ENCODE measurements at regions not wholly inside any gene's neighbourhood (a gene's known extent, or its start where the extent isn't known, plus 50 kb on each side); places are given as distances from the start of the nearest gene placed in this dataset.
"Not testable (repeated sequence)": the region's sequence is repeated elsewhere in the genome, so short reads cannot be mapped to it uniquely, and the experiment has no call there.

GRCh38 chr6:100202417-100203194 lies 208.6 kb upstream of the MCHR2 start:
- Histone ChIP-seq H3K4me3 (no peak overlapping the region), H3K36me3 (no peaks in the 10 kb centered on the region), H3K9me3 (replicated peaks) (no peaks in the 10 kb centered on the region), H3K4me1 (replicated peaks) (peaks cover 17% of the 10 kb centered on the region), H3K27ac (peak overlapping the region; percentile 100), H3K27me3 (replicated peaks) (no peaks in the 10 kb centered on the region)
- peak; percentile 74 to 95 for DNase-seq (ENCODE audit: low read depth in 1 of 2, low spot score in 2 of 2)

GRCh38 chr6:100196214-100196982 lies 202.4 kb upstream of the MCHR2 start:
- not testable (repeated sequence) for DNase-seq (ENCODE audit: low read depth in 1 of 2, low spot score in 2 of 2); H3K27ac ChIP-seq; H3K4me3 ChIP-seq; H3K27me3 ChIP-seq (replicated peaks); H3K9me3 ChIP-seq (replicated peaks); H3K36me3 ChIP-seq; H3K4me1 ChIP-seq (replicated peaks)

- not testable (repeated sequence) for H3K27ac ChIP-seq; H3K36me3 ChIP-seq; H3K27me3 ChIP-seq (replicated peaks); H3K9me3 ChIP-seq (replicated peaks); H3K4me3 ChIP-seq; H3K4me1 ChIP-seq (replicated peaks); DNase-seq (ENCODE audit: low read depth in 1 of 2, low spot score in 2 of 2)
These were observed 201.2 kb upstream of the MCHR2 start for GRCh38 chr6:100195244-100195643.

GRCh38 chr6:100194535-100194934 lies 200.5 kb upstream of the MCHR2 start:
- Histone ChIP-seq H3K9me3 (replicated peaks) (no peaks in the 10 kb centered on the region), H3K4me3 (no peak overlapping the region), H3K27me3 (replicated peaks) (no peaks in the 10 kb centered on the region), H3K4me1 (replicated peaks) (no peaks in the 10 kb centered on the region), H3K36me3 (no peaks in the 10 kb centered on the region), H3K27ac (no peak overlapping the region)
- no peak for DNase-seq (ENCODE audit: low read depth in 1 of 2, low spot score in 2 of 2)

GRCh38 chr6:100188754-100189153 lies 194.7 kb upstream of the MCHR2 start:
- no peaks in the 10 kb centered on the region for H3K27me3 ChIP-seq (replicated peaks)
- no peaks in the 10 kb centered on the region for H3K36me3 ChIP-seq
- H3K27ac ChIP-seq = no peak overlapping the region
- H3K4me1 ChIP-seq (replicated peaks) = no peaks in the 10 kb centered on the region
- DNase-seq (ENCODE audit: low read depth in 1 of 2, low spot score in 2 of 2) = no peak
- H3K9me3 ChIP-seq (replicated peaks) = no peaks in the 10 kb centered on the region
- H3K4me3 ChIP-seq = no peak overlapping the region

GRCh38 chr6:100186552-100186951 lies 192.5 kb upstream of the MCHR2 start:
- no peak overlapping the region for H3K4me3 ChIP-seq
- DNase-seq (ENCODE audit: low read depth in 1 of 2, low spot score in 2 of 2) = no peak
- no peak overlapping the region for H3K27ac ChIP-seq
- H3K9me3 ChIP-seq (replicated peaks) = no peaks in the 10 kb centered on the region
- H3K4me1 ChIP-seq (replicated peaks) = no peaks in the 10 kb centered on the region
- no peaks in the 10 kb centered on the region for H3K27me3 ChIP-seq (replicated peaks)
- H3K36me3 ChIP-seq = no peaks in the 10 kb centered on the region

GRCh38 chr6:100185615-100186014 lies 191.6 kb upstream of the MCHR2 start:
- no peaks in the 10 kb centered on the region for H3K4me1 ChIP-seq (replicated peaks)
- no peaks in the 10 kb centered on the region for H3K36me3 ChIP-seq
- no peaks in the 10 kb centered on the region for H3K9me3 ChIP-seq (replicated peaks)
- no peaks in the 10 kb centered on the region for H3K27me3 ChIP-seq (replicated peaks)
- no peak overlapping the region for H3K4me3 ChIP-seq
- no peak overlapping the region for H3K27ac ChIP-seq
- no peak for DNase-seq (ENCODE audit: low read depth in 1 of 2, low spot score in 2 of 2)

DNA sequence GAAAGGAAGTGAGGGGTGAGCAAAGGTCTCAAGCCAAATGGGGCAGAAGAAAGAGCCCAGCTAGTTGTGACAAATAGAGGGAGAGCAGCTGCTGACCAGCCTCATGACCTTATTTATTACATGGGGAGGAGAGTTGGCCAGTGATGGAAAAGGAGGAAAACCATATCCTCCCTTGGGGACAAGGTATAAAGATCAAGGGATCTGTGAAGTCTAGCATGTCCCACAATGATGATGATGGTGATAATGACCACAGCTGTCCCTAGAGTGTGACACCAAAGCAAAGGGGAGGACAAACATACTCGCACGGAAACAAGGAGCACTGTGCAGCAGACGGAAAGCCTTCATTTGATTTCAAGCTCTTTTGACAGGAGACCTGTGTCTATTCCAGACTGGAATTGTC lies 190.4 kb upstream of the MCHR2 start:
- no peak for DNase-seq (ENCODE audit: low read depth in 1 of 2, low spot score in 2 of 2)
- Histone ChIP-seq H3K36me3 (no peaks in the 10 kb centered on the region), H3K27ac (no peak overlapping the region), H3K9me3 (replicated peaks) (no peaks in the 10 kb centered on the region), H3K27me3 (replicated peaks) (no peaks in the 10 kb centered on the region), H3K4me3 (no peak overlapping the region), H3K4me1 (replicated peaks) (no peaks in the 10 kb centered on the region)

DNA sequence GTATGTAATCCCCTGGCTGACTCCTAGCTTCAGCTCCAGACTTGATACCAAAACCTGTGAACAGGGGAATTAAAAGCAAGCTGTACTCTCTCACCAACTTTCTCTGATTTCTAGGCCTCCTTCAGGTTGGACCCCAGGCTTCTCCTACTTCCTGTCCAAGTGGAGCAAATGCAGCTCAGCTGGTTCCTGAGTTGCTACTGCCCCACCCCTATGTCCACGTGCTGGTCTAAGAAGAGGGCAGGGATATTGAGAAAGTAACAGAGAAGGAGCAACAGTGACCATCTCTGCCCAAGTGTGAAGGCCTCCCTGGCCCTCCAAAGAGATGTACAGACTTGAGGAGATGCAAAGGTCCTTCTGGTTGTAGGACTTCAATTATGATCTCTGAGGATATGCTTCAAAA lies 188.3 kb upstream of the MCHR2 start:
- Histone ChIP-seq H3K36me3 (no peaks in the 10 kb centered on the region), H3K27ac (no peak overlapping the region), H3K4me3 (no peak overlapping the region), H3K4me1 (replicated peaks) (peaks cover 7% of the 10 kb centered on the region), H3K9me3 (replicated peaks) (no peaks in the 10 kb centered on the region), H3K27me3 (replicated peaks) (no peaks in the 10 kb centered on the region)
- DNase-seq (ENCODE audit: low read depth in 1 of 2, low spot score in 2 of 2) = no peak

- no peak for DNase-seq (ENCODE audit: low read depth in 1 of 2, low spot score in 2 of 2)
These were observed 187.3 kb upstream of the MCHR2 start for GRCh38 chr6:100181309-100181708.

GRCh38 chr6:100179576-100179975 lies 185.6 kb upstream of the MCHR2 start:
- Histone ChIP-seq H3K27ac (no peak overlapping the region), H3K27me3 (replicated peaks) (no peaks in the 10 kb centered on the region), H3K9me3 (replicated peaks) (no peaks in the 10 kb centered on the region), H3K4me3 (no peak overlapping the region), H3K4me1 (replicated peaks) (peaks cover 30% of the 10 kb centered on the region), H3K36me3 (no peaks in the 10 kb centered on the region)
- DNase-seq (ENCODE audit: low read depth in 1 of 2, low spot score in 2 of 2) = no peak

More at GRCh38 chr6:100181309-100181708, 187.3 kb upstream of the MCHR2 start:
- Histone ChIP-seq H3K27me3 (replicated peaks) (no peaks in the 10 kb centered on the region), H3K36me3 (no peaks in the 10 kb centered on the region), H3K4me1 (replicated peaks) (peaks cover 17% of the 10 kb centered on the region), H3K9me3 (replicated peaks) (no peaks in the 10 kb centered on the region), H3K4me3 (no peak overlapping the region), H3K27ac (no peak overlapping the region)

GRCh38 chr6:100177956-100178355 lies 183.9 kb upstream of the MCHR2 start:
- Histone ChIP-seq H3K4me3 (no peak overlapping the region), H3K27ac (peak overlapping the region; percentile 7; the same call in 1 of the 2 replicates), H3K36me3 (no peaks in the 10 kb centered on the region), H3K9me3 (replicated peaks) (no peaks in the 10 kb centered on the region), H3K4me1 (replicated peaks) (peaks cover 36% of the 10 kb centered on the region), H3K27me3 (replicated peaks) (no peaks in the 10 kb centered on the region)
- DNase-seq (ENCODE audit: low read depth in 1 of 2, low spot score in 2 of 2) = no peak

- H3K27ac ChIP-seq = peak overlapping the region; percentile 80
- peak in 1 of 2 experiments; percentile 23 for DNase-seq (ENCODE audit: low read depth in 1 of 2, low spot score in 2 of 2)
These were observed 183.1 kb upstream of the MCHR2 start for GRCh38 chr6:100176951-100177710.

More at GRCh38 chr6:100176951-100177710, 183.1 kb upstream of the MCHR2 start:
- H3K36me3 ChIP-seq = no peaks in the 10 kb centered on the region
- peaks cover 36% of the 10 kb centered on the region for H3K4me1 ChIP-seq (replicated peaks)
- H3K4me3 ChIP-seq = no peak overlapping the region
- H3K9me3 ChIP-seq (replicated peaks) = no peaks in the 10 kb centered on the region
- H3K27me3 ChIP-seq (replicated peaks) = no peaks in the 10 kb centered on the region
